Activated CD8-positive, alpha-beta T cell treated with anti-CD3 and anti-CD28 coated beads, Interleukin-2, amount 10 ng/mL, durations not matched to agents 7 days and 5 days (primary cell): ENCODE measurements at regions not wholly inside any gene's neighbourhood (a gene's known extent, or its start where the extent isn't known, plus 50 kb on each side); places are given as distances from the start of the nearest gene placed in this dataset.
"Not testable (repeated sequence)": the region's sequence is repeated elsewhere in the genome, so short reads cannot be mapped to it uniquely, and the experiment has no call there.

Experiments
- ATAC-seq: fragments of 150-1000 bp; cut with Tn5 transposase; one replicate; pipeline ENCODE4 v1.10.0; 2021; ENCODE audit warnings: moderate library complexity
- CTCF ChIA-PET: fragments of 350-600 bp; sonication (Branson Sonifier 250); formaldehyde crosslinking; loops from one replicate; lab custom pipeline; 2021; ENCODE audit warnings: antibody characterized with exemption; lab: Charles Lee
- POLR2A ChIA-PET: fragments of 350-600 bp; sonication (Branson Sonifier 250); formaldehyde crosslinking; loops from one replicate; lab custom pipeline; 2021; ENCODE audit warnings: antibody characterized with exemption; lab: Charles Lee
- DNase-seq: peaks from one replicate; pipeline ENCODE4 v3.0.0-alpha.2; 2020
- H3K27ac Mint-ChIP-seq: one replicate; pipeline ENCODE4 v1.8.0; 2021; ENCODE audit warnings: mild to moderate bottlenecking, mixed read lengths
- H3K27me3 Mint-ChIP-seq: one replicate; pipeline ENCODE4 v1.8.0; 2021; ENCODE audit warnings: low read depth, mixed read lengths
- H3K36me3 Mint-ChIP-seq: one replicate; pipeline ENCODE4 v1.8.0; 2021; ENCODE audit warnings: low read depth, mixed read lengths
- H3K4me1 Mint-ChIP-seq: one replicate; pipeline ENCODE4 v1.8.0; 2021; ENCODE audit warnings: low read depth, mixed read lengths
- H3K4me3 Mint-ChIP-seq: one replicate; pipeline ENCODE4 v1.8.0; 2021; ENCODE audit warnings: mild to moderate bottlenecking, mixed read lengths
- H3K9me3 Mint-ChIP-seq: one replicate; pipeline ENCODE4 v1.8.0; 2022; ENCODE audit warnings: mixed read lengths; ENCODE audit not compliant: insufficient read depth

DNA sequence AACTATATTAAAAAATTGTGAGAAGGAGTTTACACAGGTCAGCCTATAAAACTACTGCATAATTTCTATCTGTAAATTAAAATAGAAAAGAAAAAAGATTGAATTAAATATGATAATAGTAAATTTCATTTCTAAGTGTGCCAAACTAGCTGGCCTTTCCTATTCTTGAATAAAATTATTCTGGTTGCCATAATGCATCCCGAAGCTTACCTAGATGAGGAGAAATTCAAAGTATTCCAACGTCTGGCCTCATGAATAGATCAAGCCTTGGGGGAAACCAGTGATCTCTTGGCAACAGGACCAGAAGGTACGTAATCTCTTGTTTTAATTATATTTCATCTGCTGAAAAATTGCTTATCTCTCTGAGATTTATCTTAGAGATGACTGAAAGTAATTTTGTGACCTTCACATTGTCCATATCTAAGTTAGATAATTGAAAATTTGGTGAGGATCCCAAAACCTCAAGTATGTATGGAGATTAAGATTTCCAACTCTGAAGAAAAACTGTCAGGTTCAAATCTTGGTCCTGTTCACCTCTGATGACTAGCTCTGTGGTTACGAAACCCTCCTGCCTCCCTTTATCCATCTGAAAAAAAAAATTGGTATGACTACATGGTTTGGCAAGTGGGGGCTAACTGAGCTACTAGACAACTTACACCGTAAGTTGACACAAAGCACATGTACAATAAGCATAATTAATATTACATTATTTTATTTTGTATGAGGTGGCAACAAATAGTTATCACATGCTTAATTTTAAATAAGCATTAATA is 891.4 kb upstream of the ADAMTS5 start:
- ATAC-seq, H3K4me1 Mint-ChIP-seq, H3K27me3 Mint-ChIP-seq, H3K4me3 Mint-ChIP-seq, POLR2A ChIA-PET, DNase-seq, H3K36me3 Mint-ChIP-seq, H3K27ac Mint-ChIP-seq, CTCF ChIA-PET: not testable (repeated sequence)
- H3K9me3 Mint-ChIP-seq = peaks cover 21% of the 10 kb centered on the region

DNA sequence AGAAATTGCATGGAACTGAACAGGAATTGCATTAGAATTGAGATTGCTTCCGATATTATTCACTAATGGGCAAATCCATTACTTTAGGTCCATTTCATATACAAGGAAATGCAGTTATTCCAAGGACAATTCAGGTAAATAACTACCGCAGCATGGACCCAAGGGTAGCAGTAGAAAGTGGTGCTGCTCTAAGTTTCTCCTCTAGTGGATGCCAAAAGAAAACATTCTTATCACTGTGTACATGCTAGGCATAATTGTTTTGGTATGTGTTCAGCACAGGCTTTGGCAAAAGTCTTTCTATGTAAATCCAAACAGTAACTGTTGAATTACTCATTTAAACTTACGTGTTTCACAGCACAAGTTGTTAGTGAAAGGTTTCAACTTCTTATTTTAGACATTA is 890.1 kb upstream of the ADAMTS5 start:
- ATAC-seq, H3K4me3 Mint-ChIP-seq, H3K27me3 Mint-ChIP-seq, POLR2A ChIA-PET, DNase-seq, H3K36me3 Mint-ChIP-seq, CTCF ChIA-PET, H3K27ac Mint-ChIP-seq, H3K4me1 Mint-ChIP-seq: not testable (repeated sequence)
- peaks cover 20% of the 10 kb centered on the region for H3K9me3 Mint-ChIP-seq

DNA sequence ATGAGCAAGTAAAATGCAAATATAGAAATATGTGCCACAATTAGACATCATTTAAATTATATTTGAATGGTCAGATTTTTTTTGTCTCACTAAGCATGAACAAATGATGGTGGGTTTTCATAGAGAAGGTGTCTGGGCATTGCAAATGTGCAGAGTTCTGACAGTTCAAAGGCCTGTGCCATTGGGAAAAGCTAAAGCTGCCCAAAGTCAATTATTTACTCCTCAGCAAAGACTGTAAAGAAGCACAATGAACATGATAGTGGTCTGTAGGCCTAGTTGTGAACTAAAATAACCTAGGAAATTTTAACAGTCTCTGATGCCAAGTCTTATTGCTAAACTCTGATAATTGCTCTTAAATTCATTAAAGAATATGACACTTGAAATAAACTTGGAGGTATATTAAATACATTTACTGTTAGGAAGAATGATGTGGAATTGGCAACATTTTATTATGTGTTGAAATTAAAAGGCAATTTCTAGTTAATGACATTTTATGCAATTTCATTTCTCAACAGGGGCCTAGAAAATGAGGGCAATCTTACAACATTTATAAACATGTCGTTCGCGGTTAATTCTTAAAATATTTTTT is 874.3 kb upstream of the ADAMTS5 start:
- ATAC-seq (no peak), DNase-seq (no peak)
- no peaks in the 10 kb centered on the region for H3K4me1 Mint-ChIP-seq
- no peaks in the 10 kb centered on the region for H3K27me3 Mint-ChIP-seq
- ChIA-PET CTCF (no interaction called here), POLR2A (no interaction called here)
- H3K4me3 Mint-ChIP-seq = no peak overlapping the region
- no peaks in the 10 kb centered on the region for H3K36me3 Mint-ChIP-seq
- peaks cover 8% of the 10 kb centered on the region for H3K9me3 Mint-ChIP-seq
- H3K27ac Mint-ChIP-seq = no peak overlapping the region

DNA sequence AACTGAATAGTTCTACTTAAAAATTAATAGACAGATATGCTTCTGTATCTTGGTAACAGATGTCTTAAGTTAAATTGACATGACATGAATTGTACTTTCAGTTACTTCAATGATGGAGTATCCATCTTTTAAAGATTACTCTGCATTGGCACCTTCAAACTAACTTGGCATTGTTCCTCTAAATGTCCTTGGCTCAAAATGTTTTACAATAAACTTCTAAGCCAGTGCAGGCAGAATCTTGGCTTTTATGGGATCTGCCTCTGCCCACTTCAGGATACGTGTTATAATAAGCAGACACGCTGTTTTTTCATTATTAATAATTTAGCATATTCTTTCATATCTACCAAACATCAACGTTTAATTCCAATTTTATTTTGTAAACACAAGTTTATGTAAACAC is 873.4 kb upstream of the ADAMTS5 start:
- CTCF ChIA-PET = no interaction called here
- ATAC-seq = no peak
- no peak for DNase-seq
- Mint-ChIP-seq H3K36me3 (no peaks in the 10 kb centered on the region), H3K4me3 (no peak overlapping the region), H3K27me3 (no peaks in the 10 kb centered on the region), H3K4me1 (no peaks in the 10 kb centered on the region), H3K9me3 (peaks cover 4% of the 10 kb centered on the region), H3K27ac (no peak overlapping the region)
- POLR2A ChIA-PET = no interaction called here

DNA sequence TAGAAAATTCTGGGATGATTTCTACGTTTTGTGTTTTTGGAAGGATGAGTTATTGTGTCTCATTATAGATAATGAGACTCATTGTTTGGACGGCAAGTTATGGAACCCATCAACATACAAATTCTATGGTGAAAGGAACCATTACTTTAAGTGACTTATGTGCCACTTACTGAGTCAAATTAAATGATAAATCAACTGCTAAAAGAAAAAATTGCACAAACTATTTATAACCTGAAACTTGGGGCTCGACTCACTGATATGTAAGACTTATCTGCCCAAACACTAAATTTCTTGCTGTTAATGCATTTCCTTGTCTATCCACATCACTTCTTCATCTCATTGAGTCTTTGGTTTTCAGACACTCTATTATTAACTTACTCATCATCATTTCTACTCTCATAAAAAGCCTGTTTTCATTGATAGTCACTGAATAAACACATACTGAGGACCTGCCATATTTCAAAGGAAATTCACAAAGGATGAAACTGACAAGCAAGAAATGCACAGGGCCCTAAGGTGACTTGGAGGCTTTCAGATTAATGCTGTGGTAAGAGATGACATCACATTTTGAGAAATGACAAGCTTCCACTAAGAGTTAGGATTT is 872.7 kb upstream of the ADAMTS5 start:
- Mint-ChIP-seq H3K36me3 (no peaks in the 10 kb centered on the region), H3K27ac (no peak overlapping the region), H3K4me3 (no peak overlapping the region), H3K9me3 (peaks cover 4% of the 10 kb centered on the region), H3K4me1 (no peaks in the 10 kb centered on the region), H3K27me3 (no peaks in the 10 kb centered on the region)
- POLR2A ChIA-PET = no interaction called here
- CTCF ChIA-PET = no interaction called here
- DNase-seq = no peak
- no peak for ATAC-seq

DNA sequence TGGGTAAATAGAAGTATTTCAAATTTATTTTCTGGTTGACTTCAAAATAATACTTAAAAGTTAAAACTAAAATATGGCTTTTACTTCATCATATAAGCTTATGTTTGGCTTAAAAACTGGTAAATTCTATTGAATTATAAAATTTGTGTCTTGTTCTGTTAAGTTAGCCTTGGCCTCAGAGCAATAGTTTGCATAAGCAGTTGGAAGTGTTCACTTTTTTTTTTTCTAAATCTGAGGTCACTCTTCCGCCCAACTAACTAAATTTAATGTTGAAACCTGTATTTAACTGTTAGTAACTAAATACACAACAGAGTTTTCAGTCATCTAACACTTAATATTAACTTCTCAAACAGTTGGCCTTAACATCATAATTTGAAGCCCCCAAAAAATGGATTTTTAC is 871.7 kb upstream of the ADAMTS5 start:
- Mint-ChIP-seq H3K27ac (no peak overlapping the region), H3K9me3 (peaks cover 9% of the 10 kb centered on the region), H3K27me3 (no peaks in the 10 kb centered on the region), H3K36me3 (no peaks in the 10 kb centered on the region), H3K4me1 (no peaks in the 10 kb centered on the region), H3K4me3 (no peak overlapping the region)
- ChIA-PET POLR2A (no interaction called here), CTCF (no interaction called here)
- ATAC-seq (no peak), DNase-seq (no peak)

DNA sequence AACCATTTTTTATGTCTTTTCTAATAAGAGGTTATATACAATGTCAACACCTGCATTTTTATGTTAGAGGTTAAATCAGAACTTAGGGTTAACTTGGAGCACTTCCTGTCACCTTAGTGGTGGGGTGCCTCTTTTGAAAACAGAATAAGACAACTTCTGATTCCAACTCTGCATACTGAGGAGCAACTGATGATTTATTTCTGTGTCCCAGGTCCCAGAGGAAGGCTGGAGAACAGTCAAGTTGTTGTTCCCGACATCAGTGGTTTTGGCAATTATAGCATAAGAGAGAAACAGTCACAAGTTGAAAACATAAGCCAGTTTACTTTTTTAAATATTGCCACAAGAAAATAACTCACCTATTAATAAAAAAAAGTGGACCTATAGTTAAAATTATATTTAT is 871.0 kb upstream of the ADAMTS5 start:
- ChIA-PET CTCF (no interaction called here), POLR2A (no interaction called here)
- peaks cover 7% of the 10 kb centered on the region for H3K9me3 Mint-ChIP-seq
- no peak overlapping the region for H3K27ac Mint-ChIP-seq
- H3K36me3 Mint-ChIP-seq = no peaks in the 10 kb centered on the region
- ATAC-seq (no peak), DNase-seq (no peak)
- no peaks in the 10 kb centered on the region for H3K4me1 Mint-ChIP-seq
- no peak overlapping the region for H3K4me3 Mint-ChIP-seq
- no peaks in the 10 kb centered on the region for H3K27me3 Mint-ChIP-seq

DNA sequence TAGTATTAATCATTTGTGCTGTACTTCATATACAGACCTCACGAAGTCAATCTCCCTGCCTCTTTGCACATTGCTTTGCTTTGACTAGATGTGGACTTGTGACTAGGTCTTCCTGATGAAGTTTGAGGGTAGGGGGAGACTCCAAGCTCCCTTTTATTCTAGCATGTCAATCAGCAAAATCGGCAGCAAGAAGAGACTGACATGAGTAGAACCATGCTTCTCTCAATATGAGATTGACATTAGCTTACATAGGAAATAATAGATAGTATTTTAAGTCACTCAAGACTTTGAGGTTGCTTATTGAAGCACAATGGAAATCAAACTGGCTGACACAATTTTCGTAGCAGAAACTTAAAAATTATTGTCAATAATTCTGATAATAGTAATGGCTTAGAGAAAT is 866.4 kb upstream of the ADAMTS5 start:
- Mint-ChIP-seq H3K36me3 (no peaks in the 10 kb centered on the region), H3K27ac (no peak overlapping the region), H3K27me3 (no peaks in the 10 kb centered on the region), H3K4me3 (no peak overlapping the region), H3K4me1 (no peaks in the 10 kb centered on the region), H3K9me3 (peaks cover 10% of the 10 kb centered on the region)
- CTCF ChIA-PET = no interaction called here
- POLR2A ChIA-PET = no interaction called here
- ATAC-seq = no peak
- no peak for DNase-seq

DNA sequence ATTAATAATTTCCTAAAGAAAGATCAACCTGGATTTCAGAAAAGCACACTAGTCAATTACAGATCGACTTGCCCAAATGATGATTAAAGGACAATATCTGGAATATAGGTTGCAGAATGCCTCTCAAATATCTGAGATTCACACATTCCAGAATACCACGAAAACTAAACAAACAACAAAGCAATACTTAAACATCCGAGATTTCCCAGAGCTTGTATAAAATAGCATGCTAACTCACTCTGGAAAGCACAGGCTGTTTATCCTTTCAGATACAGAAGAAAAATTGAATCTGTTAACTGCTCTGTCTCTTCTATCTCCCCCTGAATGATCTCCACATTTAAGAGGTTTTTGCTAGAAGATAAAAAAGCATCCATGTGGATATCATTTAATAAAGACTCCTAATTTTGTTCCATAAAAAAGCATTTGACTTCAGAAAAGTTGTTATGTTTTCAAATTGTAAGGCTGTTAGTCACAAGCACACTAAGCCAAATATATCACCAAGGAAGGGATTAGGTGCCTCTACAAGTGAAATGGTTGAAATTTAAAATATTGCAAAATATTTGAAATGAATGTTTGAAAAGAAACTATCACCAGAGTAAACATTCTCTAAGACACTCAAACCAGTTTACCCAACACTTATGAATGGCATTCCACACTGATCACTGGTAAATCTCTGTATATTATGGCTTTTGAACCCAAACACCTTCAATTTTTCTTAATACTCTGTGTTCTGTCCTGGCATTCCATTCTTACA is 865.1 kb upstream of the ADAMTS5 start:
- DNase-seq = no peak
- ATAC-seq = no peak

DNA sequence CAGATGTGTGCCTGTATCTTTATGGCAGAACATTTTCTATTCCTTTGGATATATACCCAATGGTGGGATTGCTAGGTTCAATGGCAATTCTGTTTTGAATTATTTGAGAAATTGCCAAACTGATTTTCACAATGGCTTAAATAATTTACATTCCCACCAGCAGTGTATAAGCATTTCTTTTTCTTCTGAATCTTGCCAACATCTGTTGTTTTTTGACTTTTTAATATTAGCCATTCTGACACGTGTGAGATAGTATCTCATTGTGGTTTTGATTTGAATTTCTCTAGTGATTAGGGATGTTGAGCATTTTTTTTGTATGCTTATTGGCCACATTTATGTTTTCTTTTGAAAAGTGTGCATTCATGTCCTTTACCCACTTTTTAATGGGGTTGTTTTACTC is 864.3 kb upstream of the ADAMTS5 start:
- POLR2A ChIA-PET = no interaction called here
- H3K27ac Mint-ChIP-seq = no peak overlapping the region
- no peaks in the 10 kb centered on the region for H3K36me3 Mint-ChIP-seq
- H3K27me3 Mint-ChIP-seq = no peaks in the 10 kb centered on the region
- no peak for ATAC-seq
- no peak overlapping the region for H3K4me3 Mint-ChIP-seq
- H3K4me1 Mint-ChIP-seq = no peaks in the 10 kb centered on the region
- no peak for DNase-seq
- CTCF ChIA-PET = no interaction called here
- H3K9me3 Mint-ChIP-seq = peaks cover 15% of the 10 kb centered on the region

More for the DNA sequence above, 865.1 kb upstream of the ADAMTS5 start:
- H3K36me3 Mint-ChIP-seq = no peaks in the 10 kb centered on the region
- no peak overlapping the region for H3K27ac Mint-ChIP-seq
- ChIA-PET POLR2A (no interaction called here), CTCF (no interaction called here)
- no peaks in the 10 kb centered on the region for H3K4me1 Mint-ChIP-seq
- H3K4me3 Mint-ChIP-seq = no peak overlapping the region
- H3K9me3 Mint-ChIP-seq = peaks cover 12% of the 10 kb centered on the region
- H3K27me3 Mint-ChIP-seq = no peaks in the 10 kb centered on the region

DNA sequence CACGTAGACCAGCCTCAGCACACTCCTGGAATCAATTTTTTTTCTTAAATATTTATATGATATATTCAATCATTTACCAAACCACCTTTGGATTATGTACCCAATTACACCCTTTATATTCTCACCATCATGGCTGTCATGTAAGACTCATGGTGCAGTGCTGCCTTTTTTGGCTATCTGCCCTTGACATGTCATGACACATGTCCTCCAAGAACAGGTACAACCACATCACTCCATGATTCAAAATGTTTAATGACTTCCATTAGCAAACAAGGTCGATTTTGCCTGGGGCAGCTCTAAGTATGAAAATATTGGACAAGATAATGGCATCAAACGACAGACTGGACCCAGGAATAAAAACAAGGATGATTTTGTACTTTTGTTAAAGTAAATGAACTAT is 861.1 kb upstream of the ADAMTS5 start:
- no peak for ATAC-seq
- CTCF ChIA-PET = no interaction called here
- peaks cover 9% of the 10 kb centered on the region for H3K9me3 Mint-ChIP-seq

DNA sequence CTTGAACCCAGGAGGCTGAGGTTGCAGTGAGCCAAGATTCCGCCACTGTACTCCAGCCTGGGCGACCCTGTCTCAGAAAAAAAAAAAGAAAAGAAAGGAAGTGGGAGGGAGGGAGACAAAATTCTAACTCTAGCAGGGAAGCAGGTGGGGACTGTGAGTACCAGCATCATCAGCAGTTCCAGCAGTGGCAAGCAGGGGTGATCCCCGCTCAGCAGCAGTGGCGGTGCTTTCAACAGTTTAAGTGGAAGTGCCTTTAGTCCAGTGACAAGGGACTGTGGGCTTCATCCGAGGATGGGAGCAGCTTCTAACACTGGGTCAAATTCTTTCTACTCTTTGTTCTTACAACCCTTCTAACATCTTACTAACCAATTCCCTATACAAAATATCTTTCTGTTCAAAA is 858.1 kb upstream of the ADAMTS5 start:
- CTCF ChIA-PET = no interaction called here
- no peak overlapping the region for H3K4me3 Mint-ChIP-seq
- no peak for ATAC-seq

More for the DNA sequence above, 861.1 kb upstream of the ADAMTS5 start:
- DNase-seq = no peak
- no peaks in the 10 kb centered on the region for H3K27me3 Mint-ChIP-seq
- H3K4me1 Mint-ChIP-seq = no peaks in the 10 kb centered on the region
- H3K36me3 Mint-ChIP-seq = no peaks in the 10 kb centered on the region
- H3K27ac Mint-ChIP-seq = no peak overlapping the region
- POLR2A ChIA-PET = no interaction called here
- no peak overlapping the region for H3K4me3 Mint-ChIP-seq

More for the DNA sequence above, 858.1 kb upstream of the ADAMTS5 start:
- H3K4me1 Mint-ChIP-seq = no peaks in the 10 kb centered on the region
- peaks cover 8% of the 10 kb centered on the region for H3K9me3 Mint-ChIP-seq
- H3K27ac Mint-ChIP-seq = no peak overlapping the region
- POLR2A ChIA-PET = no interaction called here
- H3K27me3 Mint-ChIP-seq = no peaks in the 10 kb centered on the region
- no peak for DNase-seq
- H3K36me3 Mint-ChIP-seq = no peaks in the 10 kb centered on the region
